ENCODE measurements at regions not wholly inside any gene's neighbourhood (a gene's known extent, or its start where the extent isn't known, plus 50 kb on each side); places are given as distances from the start of the nearest gene placed in this dataset.

- TF ChIP-seq SIN3A (IDR thresholded peaks at IDR 0.05; ENCODE audit: borderline replicate concordance, insufficient read depth, low read length) (no peak), FOXP2 (optimal IDR thresholded peaks at IDR 0.05; ENCODE audit: borderline replicate concordance, extremely low read depth, extremely low read length, insufficient read depth) (no peak)
Measured at GRCh38 chr18:26763446-26764110, 101.9 kb downstream of the AQP4 start.

- TF ChIP-seq SIN3A (IDR thresholded peaks at IDR 0.05; ENCODE audit: borderline replicate concordance, insufficient read depth, low read length) (no peak), FOXP2 (optimal IDR thresholded peaks at IDR 0.05; ENCODE audit: borderline replicate concordance, extremely low read depth, extremely low read length, insufficient read depth) (no peak), POLR2AphosphoS5 (IDR thresholded peaks at IDR 0.05; ENCODE audit: low read depth, low read length) (no peak), REST (IDR thresholded peaks at IDR 0.05; ENCODE audit: insufficient read depth in 1 of 2, low read depth in 2 of 2, low read length in 2 of 2) (no peak), TAF1 (IDR thresholded peaks at IDR 0.05; ENCODE audit: borderline replicate concordance, insufficient read depth, low read length) (no peak)
Measured at GRCh38 chr18:26757263-26758019, 108.1 kb downstream of the AQP4 start.

- no peak for TF ChIP-seq FOXP2 (optimal IDR thresholded peaks at IDR 0.05; ENCODE audit: borderline replicate concordance, extremely low read depth, extremely low read length, insufficient read depth)
- TF ChIP-seq SIN3A (IDR thresholded peaks at IDR 0.05; ENCODE audit: borderline replicate concordance, insufficient read depth, low read length): no peak
- no peak for TF ChIP-seq POLR2AphosphoS5 (IDR thresholded peaks at IDR 0.05; ENCODE audit: low read depth, low read length)
- no peak for TF ChIP-seq TAF1 (IDR thresholded peaks at IDR 0.05; ENCODE audit: borderline replicate concordance, insufficient read depth, low read length)
Measured at GRCh38 chr18:26756556-26756955, 109.0 kb downstream of the AQP4 start.

GRCh38 chr18:26746826-26747475, 118.6 kb downstream of the AQP4 start:
- TF ChIP-seq SIN3A (IDR thresholded peaks at IDR 0.05; ENCODE audit: borderline replicate concordance, insufficient read depth, low read length): no peak

GRCh38 chr18:26746398-26746797, 119.1 kb downstream of the AQP4 start:
- TF ChIP-seq TAF1 (IDR thresholded peaks at IDR 0.05; ENCODE audit: borderline replicate concordance, insufficient read depth, low read length): no peak
- no peak for TF ChIP-seq REST (IDR thresholded peaks at IDR 0.05; ENCODE audit: insufficient read depth in 1 of 2, low read depth in 2 of 2, low read length in 2 of 2)
- TF ChIP-seq SIN3A (IDR thresholded peaks at IDR 0.05; ENCODE audit: borderline replicate concordance, insufficient read depth, low read length): no peak
- no peak for TF ChIP-seq FOXP2 (optimal IDR thresholded peaks at IDR 0.05; ENCODE audit: borderline replicate concordance, extremely low read depth, extremely low read length, insufficient read depth)
- TF ChIP-seq POLR2AphosphoS5 (IDR thresholded peaks at IDR 0.05; ENCODE audit: low read depth, low read length): no peak

GRCh38 chr18:26745288-26746181, 120.0 kb downstream of the AQP4 start:
- TF ChIP-seq TAF1 (IDR thresholded peaks at IDR 0.05; ENCODE audit: borderline replicate concordance, insufficient read depth, low read length) (no peak), REST (IDR thresholded peaks at IDR 0.05; ENCODE audit: insufficient read depth in 1 of 2, low read depth in 2 of 2, low read length in 2 of 2) (no peak), FOXP2 (optimal IDR thresholded peaks at IDR 0.05; ENCODE audit: borderline replicate concordance, extremely low read depth, extremely low read length, insufficient read depth) (no peak), SIN3A (IDR thresholded peaks at IDR 0.05; ENCODE audit: borderline replicate concordance, insufficient read depth, low read length) (no peak), POLR2AphosphoS5 (IDR thresholded peaks at IDR 0.05; ENCODE audit: low read depth, low read length) (no peak)

Data from PFSK-1 (cell line).